Amniotic epithelial cell (primary cell): ENCODE measurements at regions not wholly inside any gene's neighbourhood (a gene's known extent, or its start where the extent isn't known, plus 50 kb on each side); places are given as distances from the start of the nearest gene placed in this dataset.

ENCODE experiments used
- DNase-seq: peaks from one replicate; pipeline ENCODE4 v3.0.0-alpha.2; 2010; ENCODE audit warnings: low read depth

GRCh38 chr1:38718031-38718430, 141.5 kb downstream of the RRAGC start:
- no peak for DNase-seq

GRCh38 chr1:38716229-38716628, 143.3 kb downstream of the RRAGC start:
- no peak for DNase-seq

DNA sequence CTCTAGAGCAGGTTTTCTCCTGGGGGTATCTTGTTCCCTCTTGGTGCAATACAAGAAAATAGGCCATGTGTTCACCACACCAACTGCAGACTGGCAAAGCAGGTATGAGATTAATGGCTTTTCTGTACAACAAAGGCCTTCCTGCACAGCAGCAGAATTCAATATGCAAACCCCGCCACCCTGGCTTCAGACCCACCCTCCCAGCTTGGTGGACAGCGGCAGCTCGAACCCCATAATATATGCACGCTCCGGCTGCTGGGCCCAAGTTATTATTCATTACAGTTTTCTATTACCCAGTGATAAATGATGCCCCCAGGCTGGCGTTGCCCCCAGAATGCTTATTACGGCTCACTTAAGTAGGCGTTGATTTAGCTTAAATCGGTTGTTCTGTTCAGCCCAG, 144.2 kb downstream of the RRAGC start:
- no peak for DNase-seq

- DNase-seq = no peak
Observed at GRCh38 chr1:38712046-38712445, 147.5 kb downstream of the RRAGC start.

DNA sequence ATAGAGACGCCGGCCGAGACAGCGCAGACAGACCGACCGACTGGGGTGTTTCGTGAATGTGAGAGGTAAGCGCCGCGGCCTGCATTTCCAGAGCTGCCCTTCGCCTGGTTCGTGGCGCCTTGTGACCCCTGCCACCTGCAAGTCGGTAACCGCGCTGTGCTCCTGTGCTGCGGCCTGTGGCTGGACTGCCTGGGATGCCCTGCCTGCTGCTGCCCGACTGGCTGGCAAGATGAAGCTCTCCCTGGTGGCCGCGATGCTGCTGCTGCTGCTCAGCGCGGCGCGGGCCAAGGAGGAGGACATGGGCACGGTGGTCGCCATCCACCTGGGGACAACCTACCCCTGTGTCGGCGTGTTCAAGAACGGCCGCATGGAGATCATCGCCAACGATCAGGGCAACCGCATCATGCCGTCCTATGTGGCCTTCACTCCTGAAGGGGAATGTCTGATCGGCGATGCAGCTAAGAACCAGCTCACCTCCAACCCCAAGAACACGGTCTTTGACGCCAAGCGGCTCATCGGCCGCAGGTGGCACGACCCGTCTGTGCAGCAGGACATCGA, 150.8 kb downstream of the RRAGC start:
- no peak for DNase-seq

GRCh38 chr1:38701088-38701487, 158.5 kb downstream of the RRAGC start:
- DNase-seq = no peak

DNA sequence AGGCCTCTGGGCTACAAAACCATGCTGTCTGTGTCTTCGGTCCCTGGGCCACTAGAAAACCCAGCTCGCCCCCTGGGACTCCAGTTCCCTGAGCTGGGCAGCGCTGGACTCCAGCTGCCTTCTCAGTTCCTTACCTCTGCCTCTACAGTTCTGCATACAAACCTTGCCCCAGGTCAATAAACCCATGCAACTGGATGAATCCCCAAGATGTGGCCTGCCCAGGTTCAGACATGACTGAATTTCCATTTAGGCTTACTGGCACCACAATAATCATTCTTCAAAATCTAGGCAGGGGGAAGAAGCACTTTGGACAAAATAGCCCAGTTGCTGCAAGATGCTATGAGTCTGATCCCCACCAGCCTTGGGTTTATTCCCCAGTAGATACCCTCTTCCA, 159.5 kb downstream of the RRAGC start:
- DNase-seq = no peak

GRCh38 chr1:38699330-38700076, 160.1 kb downstream of the RRAGC start:
- no peak for DNase-seq

- DNase-seq = no peak
Observed at GRCh38 chr1:38697387-38697786, 162.2 kb downstream of the RRAGC start.

DNA sequence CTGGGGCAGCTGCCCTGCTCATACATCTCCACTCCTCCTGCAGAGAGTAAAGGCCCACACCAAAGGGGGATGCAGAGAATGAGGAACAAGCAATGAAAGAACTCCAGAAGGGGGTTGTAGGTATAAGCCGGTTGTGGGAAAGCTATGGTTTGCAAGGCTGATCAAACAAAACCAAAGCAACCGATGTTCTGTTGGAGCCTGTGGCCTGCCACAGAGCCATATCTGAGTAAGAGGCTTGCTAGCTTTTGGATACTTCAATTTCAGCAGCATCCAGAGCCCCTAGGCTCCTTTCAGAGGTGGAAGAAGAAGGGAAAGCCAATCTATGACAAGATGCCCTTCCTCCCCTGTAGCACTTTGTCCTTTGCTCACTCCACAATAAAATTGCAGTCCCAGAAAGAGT, 163.2 kb downstream of the RRAGC start:
- DNase-seq = no peak

- DNase-seq = no peak
Observed at GRCh38 chr1:38693759-38694158, 165.8 kb downstream of the RRAGC start.

DNA sequence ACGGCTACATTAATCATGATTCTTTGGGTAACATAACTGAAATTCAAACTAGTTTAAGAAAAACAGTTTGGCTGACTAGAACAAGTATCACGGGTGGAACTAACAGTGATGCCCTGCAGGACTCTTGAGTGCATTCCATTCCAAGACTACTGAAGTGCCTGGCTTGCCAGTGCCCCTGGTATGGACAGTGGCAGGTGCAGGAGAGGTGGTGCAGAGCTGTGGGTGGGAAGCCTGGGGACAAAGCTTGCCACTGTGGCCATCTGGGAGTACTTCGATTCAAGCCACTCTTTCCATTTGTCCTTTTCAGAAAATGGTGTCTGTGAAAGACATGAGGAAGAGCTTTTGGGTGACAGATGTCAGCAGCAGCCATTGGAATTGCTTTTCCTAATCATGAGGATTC, 166.5 kb downstream of the RRAGC start:
- no peak for DNase-seq

GRCh38 chr1:38690790-38691449, 168.7 kb downstream of the RRAGC start:
- peak; percentile 15 for DNase-seq

DNA sequence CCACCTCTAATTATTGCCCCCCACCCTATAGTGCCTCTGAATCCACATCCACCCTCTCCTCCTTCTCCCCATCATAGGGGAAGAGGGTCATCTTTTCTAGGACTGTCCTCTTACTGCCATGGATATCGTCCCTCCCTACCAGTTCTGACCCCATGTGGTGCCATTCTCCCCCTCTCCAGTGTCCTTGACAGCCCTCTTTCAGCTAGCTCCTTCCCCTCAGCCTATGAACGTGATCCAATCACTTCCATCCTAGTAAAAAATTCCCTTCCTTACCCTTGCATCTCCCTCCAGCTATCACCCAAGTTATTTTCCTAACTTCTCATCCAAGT, 172.7 kb downstream of the RRAGC start:
- no peak for DNase-seq

DNA sequence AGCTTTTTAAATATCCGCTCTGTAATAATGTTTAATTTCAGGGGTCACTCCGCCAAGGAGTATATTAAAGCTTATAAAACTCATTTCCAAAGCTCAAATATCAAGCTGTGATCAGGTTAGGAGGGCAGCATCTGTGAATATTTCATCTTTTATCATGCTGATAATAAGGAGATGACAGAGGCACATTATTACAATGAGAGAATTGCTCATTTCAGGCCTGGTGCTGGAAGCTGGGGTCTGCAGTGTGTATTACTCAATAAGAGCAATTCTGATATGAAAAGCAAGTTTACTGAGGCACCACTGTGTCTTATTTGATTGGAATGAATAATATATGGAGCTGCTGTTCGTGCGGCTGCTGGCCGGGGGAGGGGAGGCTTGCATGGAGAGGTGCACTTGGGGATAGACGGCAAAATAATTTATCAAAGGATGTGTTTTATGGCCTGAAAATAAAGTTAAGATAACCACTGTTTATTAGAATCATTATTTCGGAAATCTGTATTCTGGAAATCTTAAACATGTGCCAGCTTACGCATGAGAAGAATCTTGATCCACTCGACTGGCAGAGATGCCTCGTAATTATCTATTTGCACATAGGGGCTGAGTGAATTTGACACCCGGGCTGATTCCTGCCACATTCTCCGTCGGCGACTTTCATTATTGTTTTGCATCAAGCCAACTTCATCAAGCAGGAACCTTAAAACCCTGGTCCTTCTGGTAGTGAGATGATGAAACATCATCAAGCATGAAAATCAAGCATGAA, 173.2 kb downstream of the RRAGC start:
- DNase-seq = no peak

- DNase-seq = no peak
Observed at GRCh38 chr1:38685388-38685787, 174.2 kb downstream of the RRAGC start.

GRCh38 chr1:38680801-38681510, 178.6 kb downstream of the RRAGC start:
- DNase-seq = peak; percentile 65

DNA sequence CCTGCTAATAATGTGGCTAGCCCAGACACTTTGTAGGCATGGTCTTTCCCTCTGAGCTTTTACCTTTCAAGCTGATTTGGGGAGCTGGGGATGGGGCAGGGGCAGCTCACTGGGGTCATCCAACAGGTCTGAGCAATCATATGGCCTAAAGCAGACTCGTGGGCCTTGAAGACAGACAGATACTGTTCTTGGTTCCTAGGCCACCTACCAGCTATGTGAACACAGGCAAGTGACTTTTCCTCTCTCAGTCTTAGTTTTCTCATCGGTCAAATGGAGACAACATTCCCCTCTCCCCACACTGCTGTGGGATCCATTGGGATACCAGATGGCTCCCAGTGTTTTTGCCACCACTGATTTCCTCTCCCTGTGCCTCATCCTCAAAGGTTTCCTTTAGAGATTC, 181.8 kb downstream of the RRAGC start:
- DNase-seq = no peak

DNA sequence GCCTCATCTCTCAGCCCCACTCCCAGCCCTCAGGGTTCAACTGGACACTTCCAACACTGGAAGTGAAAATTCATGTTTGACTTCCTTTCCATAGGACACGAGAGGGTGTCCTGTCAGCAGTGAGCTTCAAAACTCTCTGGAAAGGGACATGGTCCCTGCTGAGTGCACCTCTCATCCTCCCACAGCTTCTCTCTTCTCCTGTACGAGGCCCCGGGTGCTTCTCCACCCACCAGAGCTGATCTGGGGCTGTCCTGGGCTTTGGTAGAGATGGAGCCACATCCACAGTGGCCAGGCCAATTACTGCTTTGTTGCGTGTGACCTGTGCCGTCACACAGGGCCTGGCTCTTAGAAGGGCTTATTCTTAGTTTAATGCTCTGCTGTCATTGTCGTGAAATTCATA, 182.3 kb downstream of the RRAGC start:
- no peak for DNase-seq

DNA sequence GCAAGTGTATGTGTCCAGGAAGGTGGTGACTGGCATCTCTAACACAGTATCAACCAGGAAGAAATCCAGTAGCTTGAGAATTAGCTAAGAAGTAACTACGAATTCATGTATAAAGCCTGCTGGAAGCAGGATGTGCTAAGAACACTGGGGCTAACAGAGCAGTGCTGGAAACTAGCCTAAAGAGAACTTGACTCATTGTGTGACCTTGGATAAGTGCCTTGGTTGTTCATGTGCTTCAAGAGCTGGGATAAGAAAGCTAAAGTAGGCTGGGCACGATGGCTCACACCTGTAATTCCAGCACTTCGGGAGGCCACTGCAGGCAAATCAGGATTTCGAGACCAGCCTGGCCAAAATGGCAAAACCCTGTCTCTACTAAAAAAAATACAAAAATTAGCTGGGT, 186.9 kb downstream of the RRAGC start:
- peak; percentile 5 for DNase-seq

GRCh38 chr1:38671221-38671620, 188.4 kb downstream of the RRAGC start:
- no peak for DNase-seq

DNA sequence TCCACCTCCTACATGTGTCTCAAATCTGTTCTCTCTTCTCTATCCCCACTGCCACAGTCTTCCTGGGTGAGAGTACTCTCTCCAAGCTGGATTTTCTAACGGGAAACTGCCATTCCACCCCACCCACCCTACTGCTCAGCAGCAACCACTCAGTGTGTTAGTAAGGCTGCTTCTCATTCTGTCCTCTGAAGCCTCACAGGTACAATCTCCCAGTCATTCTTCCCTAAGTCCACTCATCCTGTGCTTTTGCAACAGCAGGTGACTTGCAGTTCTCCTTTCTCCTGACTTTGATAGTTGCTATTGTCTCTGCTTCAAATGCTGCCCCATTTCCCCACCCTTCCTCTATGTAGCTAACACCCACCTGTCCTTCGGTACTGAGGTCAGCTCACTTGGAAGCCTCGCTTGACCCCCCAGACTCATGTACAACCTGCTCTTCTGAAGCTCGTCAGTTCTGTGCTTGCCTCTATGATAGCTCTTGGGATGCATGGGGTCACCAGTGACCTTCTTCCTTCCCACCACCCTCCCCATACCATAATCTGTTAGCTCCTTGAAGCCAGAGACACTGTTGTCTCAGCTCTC, 188.9 kb downstream of the RRAGC start:
- DNase-seq = no peak
